Esophagus mucosa (tissue), 1 donor: ENCODE measurements at regions not wholly inside any gene's neighbourhood (a gene's known extent, or its start where the extent isn't known, plus 50 kb on each side); places are given as distances from the start of the nearest gene placed in this dataset.
"Not testable (repeated sequence)": the region's sequence is repeated elsewhere in the genome, so short reads cannot be mapped to it uniquely, and the experiment has no call there.

Experiments used
- ATAC-seq: fragments of 200-7000 bp; cut with Tn5 transposase; one replicate; pipeline ENCODE4 v1.9.1; 2020
- donor health status: DM: yes; HTN: yes; CAD: no.

DNA sequence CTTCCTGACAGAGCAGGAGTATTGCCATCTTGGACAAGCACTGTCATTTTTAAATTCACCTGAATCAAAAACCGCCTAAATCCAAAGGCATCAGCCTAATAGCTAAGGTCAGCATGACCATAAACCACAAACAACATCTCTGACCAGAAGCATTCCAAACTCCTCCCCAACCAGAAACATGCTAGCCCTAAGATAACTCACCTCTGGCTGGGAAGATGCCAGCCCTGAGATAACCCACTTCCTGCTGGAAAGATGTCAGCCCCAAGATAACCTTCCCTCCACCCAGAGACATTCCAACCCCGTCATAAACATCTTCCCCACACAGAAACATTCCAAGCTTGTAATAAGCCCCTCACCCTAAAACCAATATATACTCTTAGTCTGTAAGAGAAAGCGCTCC, 250.1 kb upstream of the NRP1 start:
- not testable (repeated sequence) for ATAC-seq

DNA sequence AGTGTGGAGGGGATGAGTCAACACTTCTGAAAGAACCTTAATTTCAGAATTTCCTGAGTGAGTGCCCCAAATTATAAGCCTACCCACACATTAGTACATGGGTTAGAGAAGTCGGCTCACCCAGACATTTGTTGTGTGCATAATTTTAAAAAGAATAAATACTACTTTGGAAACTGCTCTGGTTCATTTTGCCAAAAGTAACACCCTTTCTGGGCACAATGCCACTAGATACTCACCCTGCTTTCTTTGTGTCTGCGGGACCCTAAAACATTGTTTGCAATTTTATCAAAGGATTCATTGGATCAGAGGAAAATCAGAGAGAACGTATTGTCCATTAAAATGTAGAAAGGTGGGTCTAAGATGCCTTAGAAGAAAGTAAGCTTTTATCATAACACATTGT, 245.5 kb upstream of the NRP1 start:
- no peak for ATAC-seq

DNA sequence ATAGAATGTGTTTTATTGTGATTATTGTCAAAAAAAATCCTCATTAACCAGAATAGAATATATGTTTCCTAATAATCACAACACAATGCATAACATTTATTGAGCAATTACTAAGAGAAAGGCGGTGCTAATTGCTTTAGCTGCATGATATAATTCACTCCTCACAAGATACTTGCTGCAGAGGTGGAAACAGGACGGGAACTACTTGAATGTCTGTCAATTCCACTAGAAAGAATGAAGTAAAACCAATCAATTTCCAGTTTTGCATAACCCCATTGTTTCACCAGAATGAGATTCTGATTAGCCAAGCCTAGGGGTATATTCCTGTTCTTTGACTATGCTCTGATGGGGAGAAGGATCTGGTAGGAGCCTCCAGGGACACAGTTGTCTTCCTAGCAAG, 239.1 kb upstream of the NRP1 start:
- no peak for ATAC-seq

DNA sequence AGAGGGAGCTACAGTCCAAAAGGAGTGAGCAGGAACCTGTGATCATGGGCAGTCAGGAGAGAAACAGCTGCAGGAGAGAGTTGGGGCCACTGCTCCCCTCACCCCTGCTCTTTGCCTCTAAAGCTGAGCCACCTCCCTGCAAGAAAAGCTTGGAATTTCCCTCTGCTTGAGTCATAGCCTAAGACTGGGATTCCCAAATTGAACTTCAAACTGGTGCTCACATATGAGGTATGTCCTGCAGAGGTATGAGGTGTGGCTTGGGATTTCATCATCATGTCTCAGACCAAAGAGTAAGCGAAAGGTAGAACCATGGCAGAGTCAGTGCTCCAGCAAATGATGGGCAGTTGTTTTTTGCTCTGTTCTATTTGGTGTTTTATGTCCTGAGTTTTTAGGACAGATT, 237.1 kb upstream of the NRP1 start:
- ATAC-seq, result peak; percentile 72

DNA sequence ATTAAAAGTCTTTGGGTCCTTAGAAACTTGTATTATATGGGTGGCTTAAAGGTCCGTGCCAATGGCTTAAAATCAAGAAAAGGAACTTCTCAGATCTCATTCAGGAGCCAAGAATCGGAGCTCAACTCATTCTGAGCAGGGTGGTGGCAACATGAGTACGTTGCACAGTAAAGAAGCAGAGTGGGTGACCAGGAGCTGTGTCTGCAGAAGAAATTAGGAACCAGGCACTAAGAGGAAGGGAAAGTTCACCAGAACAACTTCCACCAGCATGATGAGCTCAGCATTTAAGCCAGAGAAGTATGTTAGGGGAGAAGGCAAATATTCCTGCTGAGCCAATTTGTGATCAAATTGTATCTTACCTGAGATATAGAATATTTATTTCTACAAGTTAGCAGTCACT, 236.0 kb upstream of the NRP1 start:
- no peak for ATAC-seq

DNA sequence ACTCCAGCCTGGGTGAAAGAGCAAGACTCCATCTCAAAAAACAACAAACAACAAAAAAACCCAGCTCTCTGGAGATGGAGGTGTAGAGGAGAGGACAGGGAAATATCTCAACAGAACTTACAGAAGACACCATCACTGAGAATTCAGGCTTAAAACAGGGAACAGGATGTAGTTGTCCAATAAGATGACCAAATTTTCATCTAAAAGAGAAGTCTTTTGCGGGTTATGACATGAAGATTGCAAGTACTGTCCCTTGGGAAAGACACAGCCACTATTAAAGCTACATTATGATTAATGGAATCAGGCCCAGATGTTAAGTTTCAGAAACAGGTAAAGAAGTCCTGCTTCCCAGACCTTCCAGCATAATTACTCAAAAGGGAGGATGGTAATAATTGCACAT, 235.2 kb upstream of the NRP1 start:
- ATAC-seq, result no peak

DNA sequence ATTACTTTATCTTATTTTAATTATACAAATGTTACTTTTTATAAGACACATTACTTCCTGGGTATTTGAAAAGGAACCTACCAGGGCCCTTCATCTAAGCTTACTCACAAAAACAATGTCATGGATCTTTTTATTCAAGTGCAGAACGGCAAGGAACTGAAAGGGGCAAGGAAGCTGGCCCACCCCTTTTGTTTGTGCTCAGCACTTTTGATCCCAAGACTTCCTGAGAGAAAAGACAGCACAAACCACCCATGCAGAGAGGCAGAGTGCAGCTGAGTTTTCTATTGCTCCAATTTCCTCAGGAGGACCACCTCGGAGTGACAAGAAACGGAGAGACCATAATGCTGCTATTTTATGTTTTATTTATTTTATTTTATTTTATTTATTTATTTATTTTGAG, 232.0 kb upstream of the NRP1 start:
- no peak for ATAC-seq

DNA sequence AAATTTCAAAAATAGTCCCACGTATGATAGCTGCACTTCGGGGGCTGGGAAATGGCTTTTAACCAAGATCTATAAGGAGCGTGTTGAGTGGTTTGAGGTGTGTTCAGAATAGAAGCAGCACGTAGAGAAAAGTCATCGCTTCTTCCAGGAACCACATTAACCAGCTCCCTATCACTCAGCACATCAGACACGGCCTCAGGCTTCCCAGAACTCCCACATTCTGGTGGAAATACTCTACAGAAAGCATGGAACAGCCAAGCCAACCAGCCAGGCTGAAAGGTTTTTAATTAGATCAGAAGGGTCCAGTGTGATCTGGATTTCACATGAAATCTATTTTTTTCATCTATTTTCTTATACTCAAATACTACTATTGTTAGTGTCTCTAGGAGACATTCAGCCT, 231.5 kb upstream of the NRP1 start:
- ATAC-seq, result no peak

DNA sequence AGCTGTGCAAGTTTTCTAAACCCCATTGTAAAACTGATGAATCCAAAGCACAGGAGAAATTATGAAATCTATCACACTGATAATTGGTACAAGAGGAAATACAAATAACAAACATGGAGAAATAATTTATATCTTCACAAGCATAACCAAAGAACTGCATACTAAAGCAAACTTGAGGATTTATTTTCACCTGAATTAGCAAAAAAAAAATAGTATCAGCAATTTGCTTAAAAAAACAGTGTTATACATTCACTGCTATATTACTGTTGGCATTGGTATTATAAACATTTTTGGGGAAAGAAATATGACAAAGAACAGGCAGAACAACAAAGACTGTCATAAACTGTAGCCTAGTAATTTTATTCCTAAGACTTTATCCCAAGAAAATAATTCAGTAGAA, 230.8 kb upstream of the NRP1 start:
- ATAC-seq, result no peak

DNA sequence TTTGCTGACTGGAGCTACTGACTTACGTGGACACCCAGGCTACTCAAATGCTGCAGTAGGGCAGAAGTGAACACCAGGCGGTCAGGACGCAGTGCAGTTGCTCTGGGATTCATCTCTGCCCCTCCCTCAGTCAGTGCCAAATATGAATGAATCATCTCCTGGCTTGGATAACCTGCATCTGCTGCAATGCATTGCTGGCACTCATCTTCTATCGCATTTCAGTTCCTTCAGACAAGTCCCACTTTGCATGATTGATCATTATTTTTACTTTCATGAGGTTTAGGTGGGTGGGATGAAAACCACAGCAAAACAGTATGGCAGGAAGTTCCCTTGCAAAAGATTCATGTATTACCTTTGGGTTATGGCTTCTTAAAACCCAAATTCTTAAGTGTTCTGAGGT, 224.6 kb upstream of the NRP1 start:
- ATAC-seq, result peak; percentile 65

DNA sequence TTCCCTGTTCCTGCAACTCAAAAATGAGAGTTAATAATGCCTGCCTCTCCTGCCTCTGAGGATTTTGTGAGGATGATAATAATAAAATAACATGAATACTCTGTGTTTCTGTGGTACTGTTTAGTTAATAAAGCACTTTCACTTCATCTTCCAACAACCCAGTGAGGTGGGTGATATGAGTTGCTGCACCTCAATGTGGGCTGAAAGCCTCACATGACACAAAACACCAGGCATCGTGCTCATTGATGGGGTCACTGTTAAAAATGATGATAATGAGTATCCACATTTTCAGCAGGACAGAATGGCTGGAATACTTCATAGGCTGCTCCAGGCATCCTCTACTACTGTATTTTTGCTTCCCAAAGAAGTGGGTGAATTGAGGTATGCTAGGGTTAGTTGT, 222.8 kb upstream of the NRP1 start:
- ATAC-seq, result no peak

DNA sequence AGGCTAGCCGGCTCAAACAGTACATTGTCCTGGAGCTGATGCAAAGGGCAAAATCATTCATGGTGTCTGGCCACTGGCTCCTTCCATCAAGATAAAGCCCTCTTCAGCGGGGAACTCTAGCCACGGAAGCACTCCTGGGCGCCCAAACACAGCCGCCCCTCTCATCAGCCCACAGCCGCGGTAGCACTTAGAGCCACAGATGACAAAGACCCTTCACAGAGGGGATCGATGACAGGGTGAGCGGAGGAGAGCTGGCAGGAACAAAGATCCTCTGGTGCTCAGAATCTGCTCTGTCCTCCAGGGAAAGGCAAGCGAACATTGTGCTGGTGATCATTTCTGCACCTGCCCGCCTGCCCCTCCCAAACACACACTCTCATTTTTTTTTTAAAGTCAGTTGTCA, 222.2 kb upstream of the NRP1 start:
- no peak for ATAC-seq

DNA sequence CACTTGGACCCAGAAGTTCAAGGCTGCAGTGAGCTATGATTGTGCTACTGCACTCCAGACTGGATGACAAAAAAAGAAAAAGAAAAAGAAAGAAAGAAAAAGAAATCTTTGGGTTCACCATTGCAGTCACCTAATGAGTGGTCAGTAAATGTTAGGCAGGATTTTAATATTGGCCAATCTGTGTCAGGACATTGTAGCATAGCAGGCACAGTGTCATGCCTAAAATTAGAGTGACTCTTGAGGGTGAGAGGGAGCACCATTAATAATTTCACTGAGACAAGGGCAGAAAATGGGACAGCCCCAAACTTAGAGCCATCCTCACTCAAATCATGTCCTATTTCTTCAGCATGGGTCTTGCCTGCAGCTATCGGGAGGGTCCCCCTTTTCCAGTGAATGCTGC, 221.6 kb upstream of the NRP1 start:
- ATAC-seq, result no peak

DNA sequence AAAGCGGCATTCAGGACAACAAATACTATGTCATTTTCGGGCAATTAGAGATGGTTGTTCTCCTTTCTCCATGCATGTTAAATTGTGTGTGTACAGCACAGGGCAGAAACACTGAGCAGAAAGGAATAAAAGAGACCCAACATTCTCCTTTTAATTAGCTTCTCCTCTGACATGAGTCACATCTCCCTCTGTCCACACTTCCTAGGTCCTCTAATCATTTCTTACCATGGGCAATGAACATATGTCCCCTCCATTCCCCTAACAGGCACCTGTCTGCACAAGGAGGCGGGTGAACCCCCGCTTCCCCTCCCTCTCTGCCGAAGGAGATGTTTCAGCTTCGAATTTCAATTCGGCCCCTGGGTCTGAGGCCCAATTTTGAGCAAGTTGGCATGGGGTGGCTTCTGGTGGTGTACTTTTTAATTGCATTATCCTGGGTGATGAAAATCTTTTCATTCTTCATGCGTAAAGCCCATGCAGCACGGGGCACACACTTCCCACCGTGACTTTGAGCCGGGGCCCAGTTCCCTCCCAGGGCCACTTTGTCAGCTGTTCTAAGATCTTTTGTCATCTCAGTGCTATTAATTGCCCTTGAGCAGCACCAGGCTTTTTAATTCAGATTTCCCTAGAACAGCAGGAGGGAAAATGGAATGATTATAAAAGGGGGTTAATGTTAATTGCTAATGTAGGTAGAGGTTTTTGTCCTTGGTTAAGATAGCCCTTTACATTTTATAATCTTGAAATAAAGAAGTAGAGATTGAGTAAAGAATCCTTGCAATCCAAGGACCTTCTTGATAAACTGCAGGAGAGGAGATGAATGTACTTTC, 219.5 kb upstream of the NRP1 start:
- no peak for ATAC-seq

DNA sequence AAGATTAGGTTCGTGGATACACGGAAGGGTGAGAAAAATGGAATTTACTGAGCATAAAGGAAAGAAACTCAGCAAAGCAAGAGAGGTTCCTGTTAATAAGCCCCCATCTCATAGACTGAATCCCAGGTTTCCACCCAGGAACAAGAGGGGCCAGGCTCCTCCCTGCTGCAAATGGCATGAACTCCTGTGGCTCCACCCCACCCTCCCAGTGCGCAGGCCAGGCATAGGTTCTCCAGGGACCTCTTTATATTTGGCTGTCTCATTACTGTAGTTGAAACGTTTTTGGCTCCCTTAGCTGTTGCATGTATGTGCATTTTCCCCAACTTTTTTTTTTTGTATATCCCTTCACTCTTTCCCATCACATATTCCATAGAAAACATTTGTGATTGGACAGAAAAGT, 217.8 kb upstream of the NRP1 start:
- ATAC-seq, result no peak

DNA sequence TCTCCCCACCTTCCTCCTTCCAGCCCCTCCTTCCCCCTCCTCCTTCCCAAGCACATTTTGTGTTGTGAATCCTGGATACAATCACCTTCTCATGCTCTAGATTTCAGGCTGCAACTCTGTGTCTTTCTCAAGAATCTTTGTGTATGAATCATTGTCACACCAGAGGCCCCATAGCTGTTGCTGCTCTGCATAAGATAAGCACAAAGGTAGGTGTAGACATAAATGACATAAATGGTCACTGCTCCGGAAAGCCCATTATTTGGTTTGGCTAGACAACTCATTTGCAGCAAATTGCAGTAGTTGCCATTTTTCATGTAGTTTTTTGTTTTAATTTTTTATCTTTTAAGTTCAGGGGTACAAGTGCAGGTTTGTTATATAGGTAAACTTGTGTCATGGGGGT, 216.3 kb upstream of the NRP1 start:
- ATAC-seq, result no peak

DNA sequence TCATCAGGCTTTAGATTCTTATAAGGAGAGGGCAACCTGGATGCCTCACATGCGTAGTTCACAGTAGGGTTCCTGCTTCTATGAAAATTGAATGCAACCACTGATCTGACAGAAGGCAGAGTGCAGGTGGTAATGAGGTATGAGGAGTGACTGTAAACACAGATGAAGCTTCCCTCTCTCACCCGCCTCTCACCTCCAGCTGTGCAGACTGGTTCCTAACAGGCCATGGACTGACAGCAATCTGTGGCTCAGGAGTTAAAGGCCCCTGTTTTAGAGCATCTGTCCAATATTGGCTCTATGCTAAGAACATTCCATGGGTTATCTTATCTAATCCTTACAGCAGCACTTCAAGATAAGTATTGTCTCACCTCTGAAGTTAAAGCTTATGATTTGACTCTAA, 213.5 kb upstream of the NRP1 start:
- no peak for ATAC-seq

DNA sequence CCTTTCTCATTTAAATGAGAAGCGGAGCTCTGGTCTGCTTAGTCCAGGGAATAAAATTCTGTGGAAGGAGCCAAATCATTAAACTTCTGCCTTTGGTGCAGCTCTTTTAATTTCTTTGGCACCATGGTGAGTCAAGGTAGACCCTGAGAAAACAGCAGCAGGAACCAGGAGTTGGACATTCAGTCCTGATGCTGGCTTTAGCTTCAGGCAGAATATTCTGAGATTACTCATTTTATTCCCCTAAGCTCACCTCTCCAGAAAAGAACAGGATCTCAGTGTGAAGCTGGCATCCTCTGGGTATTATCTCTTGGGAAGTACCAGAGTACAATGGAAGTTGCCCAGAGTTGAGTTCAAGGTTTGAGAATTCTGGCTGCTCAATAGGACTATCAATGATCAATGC, 211.6 kb upstream of the NRP1 start:
- ATAC-seq, result no peak

DNA sequence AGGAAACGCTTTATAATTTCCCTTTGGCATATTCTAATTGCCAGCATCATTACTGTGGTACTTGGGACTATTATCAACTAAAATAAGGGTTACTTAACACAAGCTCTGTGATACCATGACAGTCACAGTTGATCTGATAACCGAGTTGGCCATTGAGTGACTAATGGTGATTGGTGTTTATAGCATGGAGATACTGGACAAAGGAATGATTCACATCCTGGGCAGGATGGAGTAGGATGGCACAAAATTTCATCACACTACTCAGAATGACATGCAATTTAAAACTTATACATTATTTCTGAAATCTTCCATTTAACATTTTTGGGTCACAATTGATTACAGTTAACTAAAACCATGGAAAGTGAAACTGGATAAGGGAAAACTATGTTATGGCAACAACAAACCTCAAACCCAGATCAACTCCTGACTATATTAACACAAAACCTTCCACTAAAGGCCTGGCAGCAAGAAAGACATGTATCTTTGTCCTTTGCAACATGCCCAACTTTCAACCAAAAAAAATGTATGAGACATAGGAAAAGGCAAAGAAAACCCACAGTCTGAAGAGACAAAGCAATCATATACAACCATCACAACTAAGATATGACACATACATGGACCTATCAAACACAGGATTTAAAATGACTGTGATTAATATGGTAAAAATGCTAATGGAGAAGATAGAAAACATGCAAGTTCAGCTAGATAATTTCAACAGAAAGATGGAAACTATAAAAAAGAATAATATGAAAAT, 208.5 kb upstream of the NRP1 start:
- no peak for ATAC-seq

DNA sequence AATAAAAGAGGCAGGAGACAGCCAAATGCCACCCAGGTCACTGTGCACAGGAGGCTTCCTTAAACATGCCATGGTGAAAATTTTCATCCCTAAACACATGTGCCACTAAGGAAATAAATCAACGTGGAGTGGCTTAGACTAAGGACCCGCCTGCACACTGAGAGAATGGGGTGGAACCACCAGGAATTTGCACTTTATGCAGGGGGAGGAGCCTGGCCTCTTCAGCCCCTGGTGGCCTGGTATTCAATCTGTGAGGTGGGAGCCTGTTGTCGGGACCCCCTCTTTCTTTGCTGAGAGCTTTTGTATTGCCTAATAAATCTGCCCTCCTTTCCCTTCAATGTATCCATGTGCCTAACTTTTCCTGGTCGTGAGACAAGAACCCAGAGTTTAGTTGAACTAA, 204.6 kb upstream of the NRP1 start:
- no peak for ATAC-seq

DNA sequence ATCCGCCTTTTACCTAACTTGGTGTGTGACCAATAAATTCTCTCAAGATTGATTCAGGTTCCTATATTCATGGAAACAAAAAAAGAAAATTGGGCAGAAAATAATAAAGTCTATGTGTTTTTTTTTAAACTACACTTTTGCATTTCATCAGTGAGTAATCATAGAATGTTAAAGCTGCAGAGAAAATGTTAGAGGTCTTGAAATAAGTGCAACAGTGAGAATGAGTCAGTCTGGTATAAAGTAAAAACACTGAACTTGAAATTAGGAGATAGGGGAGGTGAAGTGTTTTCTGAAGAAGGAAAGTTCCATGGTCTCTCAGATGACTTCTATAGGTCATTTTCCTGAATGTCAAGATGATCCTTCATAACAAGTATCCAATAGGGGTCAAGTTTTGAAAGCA, 202.6 kb upstream of the NRP1 start:
- ATAC-seq, result no peak

DNA sequence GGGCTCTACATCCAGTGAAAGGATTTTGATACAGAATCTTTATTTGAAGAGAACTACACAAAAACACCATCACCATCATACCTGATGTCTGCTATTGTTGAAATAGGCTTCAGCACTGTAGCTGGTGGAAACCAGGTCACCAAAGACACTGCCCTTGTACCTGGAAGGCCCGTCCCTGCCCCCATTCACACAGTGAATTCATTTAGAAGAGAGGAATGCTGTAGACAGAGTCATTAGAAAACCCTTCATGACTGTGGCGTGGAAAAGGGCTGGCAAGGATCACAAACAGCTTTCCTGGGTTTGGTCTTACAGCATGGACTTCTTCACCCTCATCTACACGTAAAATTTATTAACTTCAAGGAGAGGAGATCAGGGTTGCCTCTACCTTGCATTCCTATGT, 202.0 kb upstream of the NRP1 start:
- no peak for ATAC-seq

DNA sequence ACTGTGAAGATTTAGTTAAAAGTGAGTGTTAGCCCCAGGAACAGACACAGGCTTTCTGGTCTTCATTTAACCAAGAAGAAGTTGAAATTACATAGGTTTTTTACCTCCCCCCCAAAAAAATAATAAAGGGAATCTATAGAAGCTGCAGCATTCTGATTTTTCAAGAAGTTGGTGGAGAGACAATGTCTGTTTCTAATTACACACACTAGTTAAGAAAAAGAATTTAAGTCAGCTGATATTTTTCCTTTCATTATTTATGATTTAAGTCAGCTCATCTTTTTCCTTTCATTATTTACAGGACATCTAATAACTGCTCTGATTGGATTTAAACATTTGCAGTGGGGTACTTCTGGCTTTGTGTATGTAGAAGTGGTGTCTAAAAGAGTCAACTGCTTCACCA, 201.4 kb upstream of the NRP1 start:
- ATAC-seq, result no peak

DNA sequence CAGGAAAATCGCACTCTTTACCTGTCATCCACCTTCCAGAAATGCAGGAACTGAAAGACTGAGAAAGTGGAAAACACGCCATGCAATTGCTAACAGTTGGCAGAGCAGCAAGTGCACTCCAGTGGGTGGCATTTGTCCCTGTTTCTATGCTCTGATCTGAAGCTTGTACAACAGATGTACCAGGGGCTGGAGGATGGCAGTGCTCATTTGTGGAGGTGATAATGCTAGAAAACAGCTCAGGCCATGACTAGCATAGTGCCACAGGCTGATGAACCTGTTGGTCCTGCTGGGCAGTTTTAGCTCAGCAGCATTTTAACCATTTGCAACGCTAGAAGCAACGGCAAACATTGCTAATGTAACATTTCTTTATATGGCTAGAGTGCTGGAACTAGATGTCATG, 199.9 kb upstream of the NRP1 start:
- ATAC-seq, result peak; percentile 55

DNA sequence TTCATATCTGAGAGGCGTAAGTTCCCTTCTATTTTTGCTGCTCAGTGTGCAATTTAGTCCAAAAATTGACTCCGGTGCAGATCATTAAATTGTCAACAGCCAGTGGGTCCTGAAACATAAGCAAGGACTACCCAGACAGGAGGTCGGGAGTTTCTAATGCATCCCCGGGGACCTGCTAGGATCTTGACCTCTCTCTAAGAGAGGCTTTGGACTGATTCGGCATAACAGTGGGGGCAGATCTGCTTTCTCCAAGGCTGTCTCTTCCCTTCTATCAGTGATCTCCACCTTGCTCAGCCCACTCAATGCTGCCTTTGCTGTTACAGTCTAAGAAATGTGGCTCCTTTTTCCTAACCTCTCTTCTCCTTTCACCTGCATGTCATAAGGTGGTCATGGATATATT, 199.1 kb upstream of the NRP1 start:
- ATAC-seq, result no peak
